Right atrium auricular region (tissue), 2 donors: ENCODE measurements at regions not wholly inside any gene's neighbourhood (a gene's known extent, or its start where the extent isn't known, plus 50 kb on each side); places are given as distances from the start of the nearest gene placed in this dataset.

Experiments
- DNase-seq: peaks from one replicate; pipeline ENCODE4 v3.0.0-alpha.2; 2019; ENCODE audit warnings: low spot score
- H3K27ac ChIP-seq, 2 donors: fragments of 200-600 bp; sonication (generic); 1 replicate in 1 of 2; 2 replicates in 1 of 2; pipeline ENCODE4 v1.5.1; 2016 to 2019
- H3K27me3 ChIP-seq, 2 donors: fragments of 200-600 bp; sonication (generic); one replicate each; pipeline versions ENCODE4 v1.5.1 to v1.6.0; 2017 to 2019
- H3K36me3 ChIP-seq: fragments of 200-600 bp; sonication (generic); one replicate; pipeline ENCODE4 v1.5.1; 2016
- H3K4me1 ChIP-seq, 2 donors: fragments of 200-600 bp; sonication (generic); one replicate each; pipeline versions ENCODE4 v1.5.1 to v1.6.0; 2017 to 2019
- H3K4me3 ChIP-seq, 2 donors: fragments of 200-600 bp; sonication (generic); 1 replicate in 1 of 2; 2 replicates in 1 of 2; pipeline ENCODE4 v1.5.1; 2017 to 2019; ENCODE audit warnings: mild to moderate bottlenecking in 1 of 2, moderate library complexity in 1 of 2
- H3K9me3 ChIP-seq, 2 donors: fragments of 200-600 bp; sonication (generic); one replicate each; pipeline ENCODE4 v1.5.1; 2019
- TF ChIP-seq, protein P1 (sequence below), 2 donors: fragments of 200-600 bp; sonication (generic); IDR thresholded peaks; one replicate each; pipeline ENCODE4 v1.5.1; 2019; ENCODE audit warnings: antibody characterized with exemption in 2 of 2

DNA sequence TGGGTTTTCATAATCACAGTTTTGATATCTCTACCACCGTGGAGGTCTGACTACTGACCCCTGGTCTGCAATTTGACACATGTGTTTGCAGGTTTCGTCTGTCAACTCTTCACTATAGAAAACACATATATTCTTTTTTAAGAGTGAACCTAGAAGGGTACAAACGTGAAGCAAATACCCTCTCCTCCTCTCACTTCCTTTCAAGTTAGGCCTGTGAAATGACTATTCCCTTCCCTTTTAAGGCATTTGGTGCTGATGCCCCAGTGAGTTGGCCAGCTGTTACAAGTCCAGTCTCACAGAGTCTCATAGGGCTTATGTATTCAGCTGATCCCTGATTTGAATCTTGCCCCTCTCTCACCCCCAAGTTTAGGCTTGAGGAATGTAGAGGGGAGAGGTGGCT lies 742.0 kb upstream of the IGFBP3 start:
- Histone ChIP-seq H3K9me3 (no peaks in the 10 kb centered on the region), H3K27ac (no peak overlapping the region), H3K36me3 (no peaks in the 10 kb centered on the region), H3K4me3 (no peak overlapping the region), H3K27me3 (no peaks in the 10 kb centered on the region), H3K4me1 (no peaks in the 10 kb centered on the region)
- TF ChIP-seq, protein P1, sequence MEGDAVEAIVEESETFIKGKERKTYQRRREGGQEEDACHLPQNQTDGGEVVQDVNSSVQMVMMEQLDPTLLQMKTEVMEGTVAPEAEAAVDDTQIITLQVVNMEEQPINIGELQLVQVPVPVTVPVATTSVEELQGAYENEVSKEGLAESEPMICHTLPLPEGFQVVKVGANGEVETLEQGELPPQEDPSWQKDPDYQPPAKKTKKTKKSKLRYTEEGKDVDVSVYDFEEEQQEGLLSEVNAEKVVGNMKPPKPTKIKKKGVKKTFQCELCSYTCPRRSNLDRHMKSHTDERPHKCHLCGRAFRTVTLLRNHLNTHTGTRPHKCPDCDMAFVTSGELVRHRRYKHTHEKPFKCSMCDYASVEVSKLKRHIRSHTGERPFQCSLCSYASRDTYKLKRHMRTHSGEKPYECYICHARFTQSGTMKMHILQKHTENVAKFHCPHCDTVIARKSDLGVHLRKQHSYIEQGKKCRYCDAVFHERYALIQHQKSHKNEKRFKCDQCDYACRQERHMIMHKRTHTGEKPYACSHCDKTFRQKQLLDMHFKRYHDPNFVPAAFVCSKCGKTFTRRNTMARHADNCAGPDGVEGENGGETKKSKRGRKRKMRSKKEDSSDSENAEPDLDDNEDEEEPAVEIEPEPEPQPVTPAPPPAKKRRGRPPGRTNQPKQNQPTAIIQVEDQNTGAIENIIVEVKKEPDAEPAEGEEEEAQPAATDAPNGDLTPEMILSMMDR (IDR thresholded peaks at IDR 0.05) = no peak
- no peak for DNase-seq

DNA sequence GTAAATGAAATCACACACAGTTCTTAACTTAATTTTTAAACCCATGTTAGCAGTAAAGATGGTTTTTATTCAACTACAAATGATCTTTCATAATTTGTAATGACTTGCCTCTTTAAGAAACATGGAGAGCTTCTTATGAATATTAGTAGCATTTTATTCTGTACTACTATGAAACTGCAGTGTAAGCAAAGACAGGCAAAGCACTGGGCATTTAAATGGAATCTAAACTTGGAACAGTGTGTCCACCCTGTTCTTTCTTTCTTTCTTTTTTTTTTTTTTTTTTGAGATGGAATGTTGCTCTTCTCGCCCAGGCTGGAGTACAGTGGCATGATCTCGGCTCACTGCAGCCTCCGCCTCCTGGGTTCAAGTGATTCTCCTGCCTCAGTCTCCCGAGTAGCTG lies 740.4 kb upstream of the IGFBP3 start:
- Histone ChIP-seq H3K27ac (no peak overlapping the region), H3K4me1 (no peaks in the 10 kb centered on the region)

DNA sequence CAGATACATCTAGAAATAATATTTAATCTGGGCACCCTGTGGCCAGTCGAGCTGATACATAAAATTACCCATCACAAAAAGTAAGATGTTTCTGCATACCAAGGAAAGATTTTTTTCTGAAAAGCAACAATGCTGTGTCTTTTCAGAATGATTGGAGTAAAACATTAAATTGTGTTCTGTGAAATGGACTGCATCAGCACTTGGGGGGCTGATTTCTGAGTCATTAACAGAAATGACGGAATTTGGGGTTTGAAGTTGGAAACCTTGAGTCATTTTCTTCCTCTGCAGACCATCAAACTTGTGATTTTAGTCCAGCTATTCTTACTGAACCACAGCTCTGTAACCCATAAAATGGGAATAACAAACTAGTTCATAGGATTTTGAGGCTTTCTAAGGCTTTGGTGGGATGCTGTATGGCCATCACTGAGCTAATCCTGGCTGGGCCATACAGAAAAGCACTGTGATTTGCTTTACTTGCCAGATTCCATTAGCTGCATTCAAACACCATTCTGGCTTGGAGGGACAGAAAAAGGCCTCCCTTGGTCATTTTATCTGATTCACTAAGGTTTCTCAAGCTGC lies 739.4 kb upstream of the IGFBP3 start:
- Histone ChIP-seq H3K4me3 (no peak overlapping the region), H3K27me3 (no peaks in the 10 kb centered on the region), H3K36me3 (no peaks in the 10 kb centered on the region), H3K9me3 (no peaks in the 10 kb centered on the region), H3K4me1 (no peaks in the 10 kb centered on the region), H3K27ac (no peak overlapping the region)
- DNase-seq = no peak
- TF ChIP-seq, protein P1 (IDR thresholded peaks at IDR 0.05) = no peak

More for the DNA sequence above, 740.4 kb upstream of the IGFBP3 start:
- H3K27me3 ChIP-seq = no peaks in the 10 kb centered on the region
- no peaks in the 10 kb centered on the region for H3K9me3 ChIP-seq
- no peak overlapping the region for H3K4me3 ChIP-seq
- TF ChIP-seq, protein P1 (IDR thresholded peaks at IDR 0.05) = no peak
- no peak for DNase-seq
- no peaks in the 10 kb centered on the region for H3K36me3 ChIP-seq

DNA sequence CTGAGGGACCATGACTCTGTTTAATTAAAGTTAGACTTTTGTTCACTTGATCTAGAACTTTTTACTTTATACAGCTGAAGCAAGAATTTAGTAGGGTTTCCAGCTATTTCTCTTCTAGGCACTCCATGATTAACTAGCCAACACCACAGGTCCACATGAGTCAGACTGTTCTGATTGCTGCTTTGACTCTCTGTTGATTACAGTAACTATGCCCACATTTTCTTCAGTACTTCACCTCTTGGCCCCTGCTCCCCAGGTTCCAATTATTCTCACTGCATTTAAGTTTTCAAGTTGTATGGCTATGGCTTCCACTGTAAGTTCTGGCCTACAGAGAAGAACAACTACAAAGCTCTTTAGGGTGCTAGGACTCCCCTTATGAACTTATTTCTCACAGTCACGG lies 737.2 kb upstream of the IGFBP3 start:
- no peaks in the 10 kb centered on the region for H3K9me3 ChIP-seq
- TF ChIP-seq, protein P1 (IDR thresholded peaks at IDR 0.05) = no peak
- H3K27me3 ChIP-seq = no peaks in the 10 kb centered on the region
- no peak overlapping the region for H3K4me3 ChIP-seq
- no peak for DNase-seq
- H3K27ac ChIP-seq = no peak overlapping the region
- H3K36me3 ChIP-seq = no peaks in the 10 kb centered on the region
- H3K4me1 ChIP-seq = no peaks in the 10 kb centered on the region

DNA sequence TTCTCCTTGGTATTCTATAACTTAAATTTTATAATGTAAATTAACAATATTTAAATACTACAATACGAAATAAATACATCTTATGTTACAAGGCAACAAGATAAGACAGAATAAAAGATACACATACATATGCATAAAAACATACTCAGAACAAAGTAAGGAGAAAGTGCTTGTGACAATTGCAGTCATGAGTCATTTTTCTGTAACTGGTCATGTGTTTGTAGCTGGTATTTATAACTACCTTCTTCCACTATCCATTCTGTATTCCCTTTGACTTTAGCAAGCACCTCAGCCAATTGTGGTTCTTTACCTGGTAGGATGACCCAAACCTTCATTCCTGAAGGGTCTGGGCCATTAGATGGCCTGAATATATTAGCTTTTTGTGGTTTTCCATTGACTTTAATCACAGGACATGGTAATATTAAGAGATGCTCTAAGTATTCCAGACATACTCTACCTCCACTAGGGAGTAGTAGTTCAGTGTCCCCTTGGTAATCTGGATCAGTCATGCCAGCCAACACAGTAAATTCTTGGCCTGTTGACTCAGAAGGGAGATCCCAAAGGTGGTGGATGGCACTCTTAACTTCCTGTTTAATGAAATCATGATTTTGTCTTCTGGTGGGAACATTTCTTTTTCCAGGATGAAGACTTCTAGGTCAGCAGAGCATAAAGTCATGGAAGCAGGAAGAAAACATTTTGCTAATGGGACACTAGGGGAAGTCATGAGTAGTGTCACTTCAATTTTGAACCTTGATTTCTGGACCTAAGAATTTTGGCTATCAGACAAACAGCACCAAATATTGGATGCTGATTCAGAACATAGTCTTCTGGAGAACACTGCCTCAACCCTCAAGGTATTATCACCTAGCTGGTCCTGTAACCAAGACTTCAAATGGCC lies 733.7 kb upstream of the IGFBP3 start:
- Histone ChIP-seq H3K9me3 (no peaks in the 10 kb centered on the region), H3K4me1 (no peaks in the 10 kb centered on the region), H3K27ac (no peak overlapping the region), H3K27me3 (no peaks in the 10 kb centered on the region), H3K4me3 (no peak overlapping the region), H3K36me3 (no peaks in the 10 kb centered on the region)
- no peak for DNase-seq
- TF ChIP-seq, protein P1 (IDR thresholded peaks at IDR 0.05) = no peak
